ENCODE measurements at regions not wholly inside any gene's neighbourhood (a gene's known extent, or its start where the extent isn't known, plus 50 kb on each side); places are given as distances from the start of the nearest gene placed in this dataset.

DNA sequence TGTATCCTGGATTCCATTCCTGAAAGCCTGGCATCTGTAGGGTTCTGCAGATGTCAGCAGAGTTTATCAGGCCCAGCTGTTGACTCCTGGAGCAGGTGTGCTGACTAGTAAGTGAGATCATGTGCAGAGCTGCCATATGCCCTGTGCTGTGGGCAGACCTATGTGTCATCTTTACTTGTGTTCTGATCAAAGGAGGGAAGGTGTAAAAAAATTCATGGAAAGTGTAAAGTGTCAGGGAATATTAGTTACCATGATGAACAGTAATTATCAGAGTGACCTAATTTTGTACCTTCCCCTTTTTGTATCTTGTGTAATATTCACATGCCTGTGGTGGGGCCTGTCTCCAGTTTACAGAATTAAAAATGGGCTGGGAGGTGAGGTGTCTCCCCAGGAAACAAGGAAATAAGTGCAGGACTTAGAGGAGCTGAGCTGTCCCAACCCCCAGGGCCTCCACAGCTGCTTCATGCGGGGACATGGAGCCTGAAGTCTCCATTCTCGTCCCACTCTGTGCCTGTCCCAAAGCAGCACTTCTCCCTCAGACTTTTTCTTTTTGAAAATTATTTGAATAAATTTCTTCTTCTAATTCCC is 148.2 kb upstream of the GGTLC1 start:
- no peak for DNase-seq
- in situ Hi-C loops (cut with HindIII; ENCODE audit: low pct_ligation_motif_present, low pct_unique_long_range_greater_than_20kb, low sequenced_read_pairs) = no loop called here

DNA sequence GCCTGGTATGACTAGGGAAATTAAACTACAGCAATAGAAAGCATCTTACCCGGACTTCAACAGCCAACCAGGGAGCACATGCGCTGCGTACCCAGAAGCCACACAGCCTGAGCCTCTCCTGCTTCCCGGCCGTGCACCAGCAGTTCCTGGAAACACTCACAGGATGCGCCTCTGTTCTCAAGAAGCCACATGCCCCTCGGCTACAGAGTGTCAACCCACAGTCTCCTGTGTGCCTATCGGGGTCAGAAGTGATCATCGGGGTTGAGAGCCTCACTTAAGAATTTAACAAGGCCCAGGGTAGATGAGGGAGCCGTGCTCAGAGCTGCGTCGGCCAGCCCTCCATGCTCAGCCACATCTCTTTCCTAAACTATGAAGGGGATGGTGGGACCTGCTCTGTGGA is 147.2 kb upstream of the GGTLC1 start:
- DNase-seq = no peak

DNA sequence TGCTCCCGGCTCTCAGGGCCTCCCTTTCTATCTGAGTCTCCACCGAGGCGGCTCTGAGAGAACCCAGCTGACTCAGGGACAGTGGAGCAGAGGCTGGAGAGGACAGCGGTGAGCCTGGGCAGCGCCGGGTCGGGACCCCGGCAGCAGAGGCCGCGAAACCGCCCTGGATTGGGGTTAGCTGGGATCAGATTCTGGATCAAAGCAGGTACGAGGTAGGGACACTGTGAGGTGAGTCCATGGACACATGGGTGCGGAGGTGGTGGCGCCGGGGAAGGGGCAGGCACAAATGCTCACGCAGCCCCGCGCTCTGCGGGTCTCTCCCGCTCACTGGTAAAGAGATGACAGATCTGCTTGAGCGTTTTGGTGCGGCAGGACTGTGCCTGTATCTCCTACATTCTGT is 146.4 kb upstream of the GGTLC1 start:
- in situ Hi-C loops (cut with HindIII; ENCODE audit: low pct_ligation_motif_present, low pct_unique_long_range_greater_than_20kb, low sequenced_read_pairs) = no loop called here
- no peak for DNase-seq

More for the DNA sequence above, 147.2 kb upstream of the GGTLC1 start:
- in situ Hi-C loops (cut with HindIII; ENCODE audit: low pct_ligation_motif_present, low pct_unique_long_range_greater_than_20kb, low sequenced_read_pairs) = no loop called here

DNA sequence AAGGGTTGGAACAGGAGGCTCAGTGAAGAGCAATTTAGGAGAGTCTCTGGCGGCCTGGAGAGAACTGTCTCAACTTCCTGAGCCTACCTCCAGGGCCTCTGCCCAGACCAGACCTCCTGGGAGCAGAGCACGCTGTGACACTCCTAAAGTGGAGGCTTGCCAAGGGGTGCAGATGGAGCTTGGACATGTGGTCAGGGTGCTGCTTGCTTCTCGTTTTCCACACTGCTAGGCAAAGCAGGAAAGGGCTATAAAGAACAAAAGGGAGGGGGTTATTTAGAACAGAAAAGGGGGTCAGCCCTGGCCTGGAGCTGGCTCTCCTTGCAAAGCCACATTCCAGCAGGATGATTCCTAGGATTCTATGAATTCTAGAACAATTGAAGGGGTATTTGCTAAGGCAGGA is 145.7 kb upstream of the GGTLC1 start:
- in situ Hi-C loops (cut with HindIII; ENCODE audit: low pct_ligation_motif_present, low pct_unique_long_range_greater_than_20kb, low sequenced_read_pairs) = no loop called here
- no peak for DNase-seq

DNA sequence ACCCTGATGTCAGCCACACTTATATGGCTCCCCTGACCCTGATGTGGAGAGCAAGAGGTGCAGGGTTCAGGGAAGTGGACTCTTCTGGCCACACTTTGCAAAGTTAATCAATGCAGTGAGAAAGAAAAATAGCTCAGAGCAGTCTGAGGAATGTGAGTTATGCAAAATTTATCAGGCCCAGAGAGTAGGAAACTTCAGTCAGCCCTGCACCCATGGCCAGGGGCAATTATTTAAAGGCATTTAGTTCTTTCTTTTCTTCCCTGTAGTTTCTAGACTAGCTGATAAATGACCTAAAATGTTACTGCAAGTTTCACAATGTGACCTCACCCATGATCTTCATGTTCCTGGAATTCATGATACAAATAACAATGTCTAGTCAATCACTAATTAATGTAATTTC is 143.7 kb upstream of the GGTLC1 start:
- in situ Hi-C loops (cut with HindIII; ENCODE audit: low pct_ligation_motif_present, low pct_unique_long_range_greater_than_20kb, low sequenced_read_pairs) = no loop called here
- no peak for DNase-seq

DNA sequence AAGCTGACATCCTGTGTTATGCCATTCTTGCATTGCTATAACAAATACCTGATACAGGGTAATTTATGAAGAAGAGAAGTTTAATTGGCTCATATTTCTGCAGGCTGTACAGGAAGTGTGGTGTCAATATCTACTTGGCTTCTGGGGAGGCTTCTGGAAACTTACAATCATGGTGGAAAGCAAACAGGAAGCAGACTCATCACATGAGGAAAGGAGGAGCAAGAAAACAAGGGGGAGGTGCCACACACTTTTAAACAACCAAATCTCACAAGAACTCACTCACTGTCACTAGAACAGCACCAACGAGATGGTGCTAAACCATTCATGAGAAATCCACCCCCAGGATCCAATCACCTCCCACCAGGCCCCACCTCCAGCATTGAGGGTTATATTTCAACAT is 143.1 kb upstream of the GGTLC1 start:
- in situ Hi-C loops (cut with HindIII; ENCODE audit: low pct_ligation_motif_present, low pct_unique_long_range_greater_than_20kb, low sequenced_read_pairs) = no loop called here
- DNase-seq = no peak

DNA sequence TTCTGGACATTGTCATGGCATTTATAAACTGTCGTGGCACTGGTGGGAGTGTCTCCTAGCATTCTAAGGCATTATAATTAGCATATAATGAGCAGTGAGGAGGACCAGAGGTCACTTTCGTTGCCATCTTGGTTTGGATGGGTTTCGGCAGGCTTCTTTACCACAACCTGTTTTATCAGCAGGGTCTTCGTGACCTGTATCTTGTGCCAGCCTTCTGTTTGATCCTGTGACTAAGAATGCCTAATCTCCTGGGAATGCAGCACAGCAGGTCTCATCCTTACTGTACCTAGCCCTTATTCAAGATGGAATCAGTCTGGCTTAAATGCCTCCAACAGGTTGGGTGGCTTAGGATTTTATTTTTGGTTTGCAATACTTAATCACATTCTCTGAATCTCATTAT is 142.7 kb upstream of the GGTLC1 start:
- in situ Hi-C loops (cut with HindIII; ENCODE audit: low pct_ligation_motif_present, low pct_unique_long_range_greater_than_20kb, low sequenced_read_pairs) = no loop called here
- no peak for DNase-seq

DNA sequence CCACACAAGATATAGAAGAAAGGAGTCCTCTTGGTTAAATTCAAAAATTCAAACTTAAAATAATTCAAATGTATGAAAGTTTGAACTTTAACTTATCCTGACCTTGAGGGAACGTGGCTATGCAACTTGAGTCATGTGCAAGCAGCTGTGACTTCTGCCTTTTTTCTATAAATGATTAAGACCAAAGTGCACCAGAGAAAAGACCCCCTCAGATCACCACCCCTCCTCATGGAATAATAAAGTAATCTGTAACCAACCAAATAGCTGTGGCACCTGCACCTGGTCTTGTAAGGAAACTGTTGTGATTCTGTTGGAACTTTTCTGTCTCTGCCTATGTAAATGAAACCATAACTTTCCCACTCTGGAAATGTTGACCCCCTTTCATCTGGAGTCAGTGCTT is 141.1 kb upstream of the GGTLC1 start:
- DNase-seq = no peak
- in situ Hi-C loops (cut with HindIII; ENCODE audit: low pct_ligation_motif_present, low pct_unique_long_range_greater_than_20kb, low sequenced_read_pairs) = no loop called here

DNA sequence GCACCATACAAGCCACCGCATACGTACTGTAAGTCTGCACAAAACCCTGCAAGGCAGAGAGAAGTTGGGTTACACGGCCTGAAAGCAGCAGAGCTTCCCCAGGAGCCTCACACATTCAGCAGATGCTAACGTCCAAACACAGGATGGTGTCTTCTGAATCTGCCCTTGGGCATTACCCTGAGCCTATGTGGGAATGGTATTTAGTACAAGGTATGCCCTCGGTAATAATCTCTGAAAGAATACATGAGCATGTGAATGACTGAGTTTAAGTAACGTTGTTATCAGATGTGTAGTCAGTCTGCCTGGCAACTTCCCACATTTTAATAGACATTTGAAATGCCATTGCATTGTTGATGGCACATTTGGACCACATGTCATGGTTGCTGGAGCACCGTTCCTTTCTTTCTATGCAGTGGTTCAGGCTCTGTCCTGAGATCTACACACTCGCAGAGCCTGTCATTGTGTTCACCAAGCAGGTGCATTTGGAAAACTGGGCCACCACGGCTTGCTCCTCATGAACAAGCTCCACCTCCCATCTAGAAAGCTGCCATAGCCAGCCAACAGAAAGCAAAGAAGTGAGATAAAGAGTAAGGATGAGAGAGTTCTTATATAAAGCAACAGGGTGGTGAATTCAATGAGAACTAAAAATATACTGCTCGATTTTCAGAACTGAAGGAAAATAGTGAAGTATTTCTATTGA is 136.5 kb upstream of the GGTLC1 start:
- in situ Hi-C loops (cut with HindIII; ENCODE audit: low pct_ligation_motif_present, low pct_unique_long_range_greater_than_20kb, low sequenced_read_pairs) = no loop called here
- DNase-seq = no peak

DNA sequence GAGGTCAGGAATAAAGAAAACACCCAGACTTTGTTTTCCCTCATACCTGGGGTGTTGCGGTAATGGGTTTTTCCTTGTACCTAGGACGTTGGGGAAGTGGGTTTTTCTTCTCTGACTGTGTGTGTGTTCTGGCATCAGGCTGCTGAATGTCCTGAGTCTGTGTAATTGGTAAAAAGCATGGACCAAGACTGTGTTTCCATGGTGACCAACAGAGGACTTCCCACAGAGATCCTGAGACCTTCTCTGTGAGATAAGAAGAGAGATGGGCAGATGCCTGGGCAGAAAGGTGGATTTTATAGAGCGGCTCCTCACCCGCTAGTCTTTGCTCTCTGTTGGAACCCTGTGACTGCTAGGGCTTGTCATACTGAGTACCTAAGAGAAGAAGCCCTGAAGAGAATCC is 135.4 kb upstream of the GGTLC1 start:
- no peak for DNase-seq
- in situ Hi-C loops (cut with HindIII; ENCODE audit: low pct_ligation_motif_present, low pct_unique_long_range_greater_than_20kb, low sequenced_read_pairs) = no loop called here

DNA sequence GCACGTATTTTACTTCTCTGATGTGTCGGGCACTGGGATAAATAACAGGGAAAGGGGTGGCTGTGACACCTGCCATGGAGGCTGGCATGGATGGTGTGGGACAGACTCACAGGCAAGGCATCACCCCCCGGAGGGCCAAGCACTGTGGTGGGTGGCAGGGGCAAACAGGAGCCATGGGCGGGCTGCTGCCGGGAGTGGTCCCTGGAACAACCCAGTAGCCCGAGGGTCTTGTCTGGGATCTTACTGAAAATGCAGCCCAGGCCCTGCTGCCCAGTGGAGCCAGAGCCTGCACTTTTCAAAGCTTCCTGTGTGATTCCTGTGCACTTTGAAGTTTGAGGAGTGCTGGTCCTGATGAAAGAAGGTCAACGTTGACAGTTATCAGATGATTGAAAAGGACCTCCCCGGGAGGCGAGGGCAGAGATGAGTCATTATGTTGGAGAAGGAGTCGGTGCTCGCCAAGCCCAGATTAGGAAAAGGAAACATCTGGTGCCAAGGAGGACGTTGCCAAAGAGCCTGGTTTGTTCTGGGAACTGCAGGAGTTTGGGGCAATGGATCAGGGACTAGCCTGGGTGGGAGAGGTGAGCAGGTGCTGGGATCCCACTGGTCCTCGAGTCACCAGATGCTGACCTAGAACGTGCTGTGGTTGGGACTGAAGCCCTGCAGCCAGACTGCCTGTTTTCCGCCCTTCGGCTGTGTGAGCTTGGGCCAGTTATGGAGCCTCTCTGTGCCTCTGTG is 130.0 kb upstream of the GGTLC1 start:
- no peak for DNase-seq
- in situ Hi-C loops (cut with HindIII; ENCODE audit: low pct_ligation_motif_present, low pct_unique_long_range_greater_than_20kb, low sequenced_read_pairs) = no loop called here

DNA sequence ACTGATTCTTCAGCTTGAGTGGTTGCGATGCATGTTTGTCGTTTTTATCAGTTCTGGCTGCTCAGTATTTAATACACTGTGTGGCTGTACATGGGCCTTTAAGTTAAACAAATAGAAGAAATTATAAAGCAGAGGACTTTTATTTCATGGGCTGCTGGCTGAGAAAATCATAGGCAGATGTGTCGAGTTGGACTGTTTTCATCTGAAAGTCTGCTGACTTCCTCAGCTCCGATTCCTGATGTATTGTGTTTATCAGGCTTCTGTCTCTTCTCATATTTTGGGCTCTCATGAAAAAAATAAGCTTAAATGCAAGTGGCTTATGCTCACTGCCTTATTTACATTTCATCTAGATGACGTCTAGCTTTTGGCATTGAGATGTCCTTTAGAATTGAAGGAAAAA is 129.5 kb upstream of the GGTLC1 start:
- DNase-seq = no peak
- in situ Hi-C loops (cut with HindIII; ENCODE audit: low pct_ligation_motif_present, low pct_unique_long_range_greater_than_20kb, low sequenced_read_pairs) = no loop called here

DNA sequence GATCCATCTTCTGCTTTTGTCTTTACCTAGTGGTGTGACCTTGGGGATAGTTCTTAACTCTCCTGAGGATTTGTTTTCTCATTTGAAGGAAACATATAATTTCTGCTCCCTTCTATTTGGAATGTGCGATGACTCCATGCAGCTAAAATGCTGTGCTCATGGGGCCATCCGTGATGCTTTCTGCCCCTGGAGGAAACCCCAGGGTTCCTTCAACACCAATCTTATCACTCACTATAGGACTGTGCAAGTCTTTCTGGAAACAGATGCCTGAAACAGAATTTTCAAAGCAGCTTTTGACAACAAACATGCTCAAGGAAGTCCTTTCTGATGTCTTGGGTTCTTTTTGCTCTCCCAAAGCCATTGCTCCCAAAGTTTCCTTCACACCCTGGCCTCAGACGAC is 128.8 kb upstream of the GGTLC1 start:
- in situ Hi-C loops (cut with HindIII; ENCODE audit: low pct_ligation_motif_present, low pct_unique_long_range_greater_than_20kb, low sequenced_read_pairs) = no loop called here

DNA sequence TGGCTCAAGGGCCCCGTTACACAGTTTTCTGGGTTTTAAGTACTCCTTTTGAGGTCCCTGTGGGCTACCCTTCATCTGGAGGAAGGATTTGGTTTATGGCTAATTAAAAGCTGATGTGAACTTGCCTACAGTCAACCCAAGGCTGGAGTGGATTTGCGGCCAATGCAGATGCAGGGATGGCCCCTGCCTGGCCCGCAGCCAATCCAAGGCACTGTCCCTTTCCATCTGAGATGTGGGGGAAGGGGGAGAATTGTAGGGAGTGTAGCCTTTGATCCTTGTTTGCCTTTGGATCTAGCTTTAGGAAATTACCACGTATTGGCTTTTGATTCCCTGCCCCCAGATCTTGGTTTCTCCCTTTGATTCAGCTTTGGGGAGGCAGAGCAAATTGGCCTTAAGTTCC is 128.0 kb upstream of the GGTLC1 start:
- in situ Hi-C loops (cut with HindIII; ENCODE audit: low pct_ligation_motif_present, low pct_unique_long_range_greater_than_20kb, low sequenced_read_pairs) = no loop called here
- no peak for DNase-seq

More for the DNA sequence above, 128.8 kb upstream of the GGTLC1 start:
- DNase-seq = no peak

DNA sequence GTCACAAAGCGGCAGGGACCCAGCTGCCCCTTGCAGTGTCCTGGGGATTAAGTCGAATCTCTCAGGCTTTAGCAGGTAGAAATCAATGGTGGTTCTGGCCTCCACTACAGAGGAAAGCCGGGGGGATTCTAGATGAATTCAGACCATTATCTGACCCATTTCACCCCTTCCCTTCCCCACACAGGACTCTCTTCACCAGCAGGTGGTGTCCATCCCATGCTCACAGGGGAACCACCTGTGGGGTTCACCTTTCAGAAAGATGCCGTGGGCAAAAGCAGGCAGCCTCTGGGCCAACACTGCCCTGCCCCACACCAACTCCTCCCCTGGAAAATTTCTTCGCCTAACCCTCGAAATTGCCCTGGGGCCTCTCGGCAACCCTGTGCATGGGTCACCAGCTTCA is 123.8 kb upstream of the GGTLC1 start:
- DNase-seq = no peak
- in situ Hi-C loops (cut with HindIII; ENCODE audit: low pct_ligation_motif_present, low pct_unique_long_range_greater_than_20kb, low sequenced_read_pairs) = no loop called here

DNA sequence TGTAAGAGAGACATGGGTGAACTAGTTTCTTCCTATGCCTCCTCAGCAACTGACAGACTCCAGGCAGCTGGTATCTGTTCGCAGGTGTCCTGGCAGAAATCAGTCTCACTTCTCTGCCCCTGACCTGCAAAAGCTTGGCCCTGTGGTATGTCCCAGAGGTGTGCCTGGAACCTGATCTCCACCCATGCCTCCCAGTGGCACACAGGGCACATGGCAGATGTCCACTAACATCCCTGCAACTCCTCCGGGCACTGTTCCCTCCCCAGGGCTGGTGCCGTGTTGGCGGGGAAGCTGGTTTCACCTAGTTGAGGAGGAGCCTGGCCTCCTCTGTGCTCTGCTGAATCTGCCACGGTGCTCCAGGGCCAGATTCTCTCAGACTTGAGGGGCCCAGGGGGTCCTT is 123.3 kb upstream of the GGTLC1 start:
- in situ Hi-C loops (cut with HindIII; ENCODE audit: low pct_ligation_motif_present, low pct_unique_long_range_greater_than_20kb, low sequenced_read_pairs) = no loop called here
- DNase-seq = no peak

DNA sequence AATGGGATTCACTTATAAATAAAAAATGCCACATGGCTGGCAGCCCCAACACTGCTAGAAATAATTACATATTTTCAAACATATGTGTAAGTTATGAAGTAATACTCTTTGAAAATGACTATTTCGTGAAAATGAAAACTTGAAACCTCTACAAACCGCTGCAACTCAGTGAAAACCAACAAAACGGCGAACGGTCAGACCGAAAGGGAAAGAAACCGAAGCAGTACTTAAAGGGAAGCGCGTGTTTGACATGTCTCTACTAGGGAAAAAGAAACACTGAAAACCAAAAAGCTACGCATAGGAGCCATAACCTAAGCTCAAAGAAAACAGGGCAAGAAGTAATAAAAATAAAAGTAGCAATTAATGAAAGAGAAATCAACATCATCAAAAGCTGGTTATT is 121.0 kb upstream of the GGTLC1 start:
- no peak for DNase-seq
- in situ Hi-C loops (cut with HindIII; ENCODE audit: low pct_ligation_motif_present, low pct_unique_long_range_greater_than_20kb, low sequenced_read_pairs) = no loop called here

DNA sequence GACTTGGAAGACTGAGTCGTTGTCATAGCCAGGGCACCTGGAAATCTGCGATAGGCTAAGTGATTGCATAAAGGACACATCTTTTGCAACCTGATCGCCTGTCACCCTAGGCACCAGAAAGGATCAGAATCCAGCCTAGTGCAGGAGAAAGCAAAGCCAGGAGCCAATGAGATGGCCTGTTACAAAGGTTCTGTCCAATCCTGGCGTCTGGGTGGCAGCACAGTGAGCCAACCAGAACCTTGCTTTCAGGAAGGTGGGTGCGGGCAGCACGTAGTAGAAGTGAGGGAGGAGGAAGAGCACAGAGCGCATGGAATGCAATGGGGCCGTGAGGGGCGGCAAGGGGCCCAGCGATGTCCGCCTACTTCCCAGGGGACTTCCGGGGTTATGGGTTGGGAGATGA is 120.4 kb upstream of the GGTLC1 start:
- DNase-seq = no peak
- in situ Hi-C loops (cut with HindIII; ENCODE audit: low pct_ligation_motif_present, low pct_unique_long_range_greater_than_20kb, low sequenced_read_pairs) = no loop called here

DNA sequence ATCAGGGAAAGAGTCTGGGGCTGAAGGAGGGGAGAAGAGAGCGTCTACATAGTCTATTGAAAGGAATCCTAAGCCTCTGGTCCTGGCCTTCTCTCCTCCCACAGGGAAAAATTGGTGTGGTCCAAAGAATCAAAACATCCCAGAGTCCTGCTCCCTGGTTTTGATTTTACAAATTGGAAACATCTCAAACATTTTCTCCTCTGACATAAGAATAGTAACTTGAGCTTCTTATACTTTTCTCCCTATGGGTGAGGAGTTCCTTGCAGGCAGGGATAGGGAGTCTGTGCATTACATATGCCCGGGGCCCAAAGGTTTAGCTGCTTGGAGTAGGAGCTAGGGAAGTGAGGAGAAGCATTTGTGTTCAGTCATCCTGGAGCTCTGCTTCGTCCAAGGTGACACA is 120.0 kb upstream of the GGTLC1 start:
- in situ Hi-C loops (cut with HindIII; ENCODE audit: low pct_ligation_motif_present, low pct_unique_long_range_greater_than_20kb, low sequenced_read_pairs) = no loop called here

DNA sequence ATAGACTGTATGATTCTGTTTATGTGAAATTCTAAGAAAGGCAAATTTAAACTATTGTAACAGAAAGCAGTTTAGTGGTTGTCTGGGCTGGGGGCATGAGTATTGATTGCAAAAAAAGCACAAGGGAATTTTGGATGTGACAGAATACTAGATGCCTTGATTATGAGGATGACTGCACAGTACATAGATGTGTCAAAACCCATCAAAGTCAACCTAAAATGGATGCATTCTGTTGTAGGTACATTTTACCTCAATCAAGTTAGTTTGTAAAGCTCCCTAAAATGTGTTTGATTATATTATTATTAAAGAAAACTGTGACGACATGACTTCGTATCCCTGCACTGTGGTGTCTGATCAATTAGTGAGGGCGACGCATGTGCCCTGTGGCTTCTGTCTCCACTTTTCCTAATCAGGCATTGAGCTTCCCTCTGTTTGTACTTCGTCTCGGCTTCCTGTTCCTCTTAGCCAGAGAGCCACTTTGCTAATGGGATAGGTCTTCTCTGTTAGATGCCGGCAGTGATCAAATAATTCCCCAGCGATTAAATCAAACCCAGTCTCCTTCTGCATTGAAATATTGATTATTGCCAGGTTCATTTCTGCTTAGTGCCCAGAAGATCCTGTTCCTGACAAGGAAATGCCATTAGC is 118.3 kb upstream of the GGTLC1 start:
- no peak for DNase-seq
- in situ Hi-C loops (cut with HindIII; ENCODE audit: low pct_ligation_motif_present, low pct_unique_long_range_greater_than_20kb, low sequenced_read_pairs) = no loop called here

More for the DNA sequence above, 120.0 kb upstream of the GGTLC1 start:
- DNase-seq = no peak
